Neural cell (in vitro differentiated cells): ENCODE measurements at regions not wholly inside any gene's neighbourhood (a gene's known extent, or its start where the extent isn't known, plus 50 kb on each side); places are given as distances from the start of the nearest gene placed in this dataset.

Source experiments
- H2AFZ ChIP-seq: fragments of 200-600, 300-800 bp; sonication (generic), shearing (Covaris generic); 2 replicates; pipeline ENCODE4 v1.6.0; 2014; ENCODE audit warnings: low read depth, mild to moderate bottlenecking, antibody characterized with exemption, low read length, moderate library complexity
- H3F3A ChIP-seq: fragments of 200-600 bp; shearing (Covaris generic); 2 replicates; pipeline ENCODE4 v1.6.1; 2016; ENCODE audit warnings: mild to moderate bottlenecking, moderate library complexity, mixed read lengths, antibody characterized with exemption, low read length; ENCODE audit not compliant: insufficient read depth, poor library complexity, severe bottlenecking
- H3K27ac ChIP-seq: fragments of 200-600, 300-800 bp; sonication (generic), shearing (Covaris generic); 2 replicates; pipeline ENCODE4 v1.5.1; 2014; ENCODE audit warnings: mild to moderate bottlenecking, low read length, moderate library complexity
- H3K27me3 ChIP-seq: fragments of 300-800, 200-600 bp; sonication (generic), shearing (Covaris generic); 2 replicates; pipeline ENCODE4 v1.6.0; 2014; ENCODE audit warnings: mild to moderate bottlenecking, low read depth, low read length, moderate library complexity; ENCODE audit not compliant: insufficient read depth
- H3K36me3 ChIP-seq: fragments of 300-800, 200-600 bp; sonication (generic), shearing (Covaris generic); 2 replicates; pipeline ENCODE4 v1.5.1; 2014; ENCODE audit warnings: mild to moderate bottlenecking, antibody characterized with exemption, low read length, moderate library complexity; ENCODE audit not compliant: insufficient read depth
- H3K4me2 ChIP-seq: fragments of 300-800, 200-600 bp; sonication (generic), shearing (Covaris generic); 2 replicates; pipeline ENCODE4 v1.6.0; 2014; ENCODE audit warnings: mild to moderate bottlenecking, low read length
- H3K4me3 ChIP-seq: fragments of 300-800, 200-600 bp; sonication (generic), shearing (Covaris generic); 2 replicates; pipeline ENCODE4 v1.5.1; 2014; ENCODE audit warnings: mild to moderate bottlenecking, low read length, moderate library complexity
- H3K79me2 ChIP-seq: fragments of 200-600 bp; shearing (Covaris generic); replicated peaks from 2 replicates; pipeline ENCODE4 v1.6.0; 2014; ENCODE audit warnings: mild to moderate bottlenecking, low read length, moderate library complexity; ENCODE audit not compliant: insufficient read depth
- H3K9ac ChIP-seq: fragments of 300-800, 200-600 bp; sonication (generic), shearing (Covaris generic); 2 replicates; pipeline ENCODE4 v1.6.1; 2016; ENCODE audit warnings: mild to moderate bottlenecking, low read length, mixed read lengths
- H3K9me2 ChIP-seq: fragments of 200-600 bp; shearing (Covaris generic); 2 replicates; pipeline ENCODE4 v1.6.1; 2016; ENCODE audit warnings: mild to moderate bottlenecking, low read length, mixed read lengths; ENCODE audit not compliant: insufficient read depth
- H3K9me3 ChIP-seq: fragments of 200-600, 300-800 bp; sonication (generic), shearing (Covaris generic); 2 replicates; pipeline ENCODE4 v1.6.1; 2016; ENCODE audit warnings: mild to moderate bottlenecking, mixed run types, low read length, moderate library complexity, mixed read lengths
- H4K20me1 ChIP-seq: fragments of 200-600 bp; shearing (Covaris generic); 2 replicates; pipeline ENCODE4 v1.6.1; 2016; ENCODE audit warnings: mild to moderate bottlenecking, mixed run types; ENCODE audit not compliant: insufficient read depth
- EP300 ChIP-seq: fragments of 450-650 bp; conservative IDR thresholded peaks from 2 replicates; pipeline ENCODE4 v1.6.1; 2014; ENCODE audit warnings: antibody characterized with exemption, mild to moderate bottlenecking, moderate library complexity; ENCODE audit not compliant: poor library complexity, severe bottlenecking
- EZH2 ChIP-seq: fragments of 200-600, 300-800 bp; shearing (Covaris generic), sonication (generic); IDR thresholded peaks from 2 replicates; pipeline ENCODE4 v1.6.1; 2014; ENCODE audit warnings: antibody characterized with exemption, low read length, borderline replicate concordance, mild to moderate bottlenecking; ENCODE audit not compliant: insufficient read depth, poor library complexity, severe bottlenecking
- MXI1 ChIP-seq: fragments of 450-650 bp; conservative IDR thresholded peaks from 2 replicates; pipeline ENCODE4 v1.6.1; 2014; ENCODE audit warnings: antibody characterized with exemption, mild to moderate bottlenecking; ENCODE audit not compliant: poor library complexity, severe bottlenecking
- POLR2AphosphoS5 ChIP-seq: IDR thresholded peaks from 2 replicates; pipeline ENCODE4 v1.6.1; 2012
- RAD21 ChIP-seq: fragments of 450-650 bp; conservative IDR thresholded peaks from 2 replicates; pipeline ENCODE4 v1.6.1; 2014; ENCODE audit warnings: antibody characterized with exemption, mild to moderate bottlenecking, moderate library complexity
- SMC3 ChIP-seq: fragments of 450-650 bp; conservative IDR thresholded peaks from 2 replicates; pipeline ENCODE4 v1.6.1; 2014; ENCODE audit warnings: antibody characterized with exemption, mild to moderate bottlenecking, moderate library complexity; ENCODE audit not compliant: poor library complexity
- TAF1 ChIP-seq: IDR thresholded peaks from 2 replicates; pipeline ENCODE4 v1.6.1; 2012; ENCODE audit warnings: low read depth
- TF ChIP-seq, protein P1 (sequence below): fragments of 450-650 bp; IDR thresholded peaks from 2 replicates; pipeline ENCODE4 v1.5.1; 2014; ENCODE audit warnings: antibody characterized with exemption, mild to moderate bottlenecking, moderate library complexity; ENCODE audit not compliant: poor library complexity, severe bottlenecking
- TF ChIP-seq, protein P2 (sequence below): IDR thresholded peaks from 2 replicates; pipeline ENCODE4 v1.6.1; 2012; ENCODE audit warnings: borderline replicate concordance

DNA sequence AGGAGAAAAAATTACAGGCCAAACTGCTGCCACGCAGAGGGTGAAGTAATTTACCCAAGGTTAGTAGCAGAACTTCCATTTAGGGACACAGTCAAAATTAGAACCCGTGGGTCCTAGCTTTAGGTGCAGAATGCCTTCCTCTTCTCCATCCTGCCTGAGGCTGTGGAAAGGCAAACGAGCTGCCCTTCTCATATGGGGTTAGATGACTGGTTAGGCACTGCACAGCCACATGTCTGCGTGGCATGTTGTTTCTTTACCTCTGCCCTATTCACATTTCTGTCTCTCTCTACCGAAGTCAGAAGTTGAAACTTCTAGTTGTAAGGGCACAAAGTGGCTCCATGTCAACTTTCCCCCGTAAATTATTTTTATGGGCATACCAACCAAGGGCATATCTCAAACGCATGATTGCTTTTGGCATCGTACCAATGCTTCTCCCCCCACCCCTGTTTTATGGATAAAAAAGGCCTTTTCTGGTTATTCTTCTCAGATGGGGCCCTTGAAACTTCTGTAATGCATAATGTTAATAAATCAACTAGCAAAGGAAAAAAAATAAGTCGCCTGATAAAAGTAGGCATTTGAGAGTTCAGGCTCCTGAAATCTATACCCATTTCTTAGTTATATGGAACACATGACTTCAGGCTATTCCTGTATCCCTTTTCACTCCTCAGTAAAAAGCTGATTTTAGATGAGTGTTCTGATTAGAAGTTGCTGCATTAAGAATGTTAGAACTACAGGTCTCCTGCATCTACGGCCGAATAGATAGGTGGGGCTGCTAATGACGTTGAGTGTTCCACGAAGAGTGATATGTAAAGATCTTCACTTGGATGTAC is 139.6 kb upstream of the NRIP1 start:
- Histone ChIP-seq H2AFZ (no peak overlapping the region), H3F3A (no peaks in the 10 kb centered on the region), H3K9me3 (no peaks in the 10 kb centered on the region), H3K36me3 (no peaks in the 10 kb centered on the region), H3K27ac (no peak overlapping the region), H3K9ac (no peak overlapping the region), H4K20me1 (no peaks in the 10 kb centered on the region), H3K9me2 (no peaks in the 10 kb centered on the region), H3K4me2 (no peak overlapping the region), H3K27me3 (no peaks in the 10 kb centered on the region), H3K79me2 (no peaks in the 10 kb centered on the region), H3K4me3 (no peak overlapping the region)
- TF ChIP-seq, protein P1, sequence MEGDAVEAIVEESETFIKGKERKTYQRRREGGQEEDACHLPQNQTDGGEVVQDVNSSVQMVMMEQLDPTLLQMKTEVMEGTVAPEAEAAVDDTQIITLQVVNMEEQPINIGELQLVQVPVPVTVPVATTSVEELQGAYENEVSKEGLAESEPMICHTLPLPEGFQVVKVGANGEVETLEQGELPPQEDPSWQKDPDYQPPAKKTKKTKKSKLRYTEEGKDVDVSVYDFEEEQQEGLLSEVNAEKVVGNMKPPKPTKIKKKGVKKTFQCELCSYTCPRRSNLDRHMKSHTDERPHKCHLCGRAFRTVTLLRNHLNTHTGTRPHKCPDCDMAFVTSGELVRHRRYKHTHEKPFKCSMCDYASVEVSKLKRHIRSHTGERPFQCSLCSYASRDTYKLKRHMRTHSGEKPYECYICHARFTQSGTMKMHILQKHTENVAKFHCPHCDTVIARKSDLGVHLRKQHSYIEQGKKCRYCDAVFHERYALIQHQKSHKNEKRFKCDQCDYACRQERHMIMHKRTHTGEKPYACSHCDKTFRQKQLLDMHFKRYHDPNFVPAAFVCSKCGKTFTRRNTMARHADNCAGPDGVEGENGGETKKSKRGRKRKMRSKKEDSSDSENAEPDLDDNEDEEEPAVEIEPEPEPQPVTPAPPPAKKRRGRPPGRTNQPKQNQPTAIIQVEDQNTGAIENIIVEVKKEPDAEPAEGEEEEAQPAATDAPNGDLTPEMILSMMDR, result no peak
- TF ChIP-seq POLR2AphosphoS5 (no peak), EZH2 (no peak), SMC3 (no peak), EP300 (no peak), TAF1 (no peak), RAD21 (no peak), MXI1 (no peak)
- TF ChIP-seq, protein P2, sequence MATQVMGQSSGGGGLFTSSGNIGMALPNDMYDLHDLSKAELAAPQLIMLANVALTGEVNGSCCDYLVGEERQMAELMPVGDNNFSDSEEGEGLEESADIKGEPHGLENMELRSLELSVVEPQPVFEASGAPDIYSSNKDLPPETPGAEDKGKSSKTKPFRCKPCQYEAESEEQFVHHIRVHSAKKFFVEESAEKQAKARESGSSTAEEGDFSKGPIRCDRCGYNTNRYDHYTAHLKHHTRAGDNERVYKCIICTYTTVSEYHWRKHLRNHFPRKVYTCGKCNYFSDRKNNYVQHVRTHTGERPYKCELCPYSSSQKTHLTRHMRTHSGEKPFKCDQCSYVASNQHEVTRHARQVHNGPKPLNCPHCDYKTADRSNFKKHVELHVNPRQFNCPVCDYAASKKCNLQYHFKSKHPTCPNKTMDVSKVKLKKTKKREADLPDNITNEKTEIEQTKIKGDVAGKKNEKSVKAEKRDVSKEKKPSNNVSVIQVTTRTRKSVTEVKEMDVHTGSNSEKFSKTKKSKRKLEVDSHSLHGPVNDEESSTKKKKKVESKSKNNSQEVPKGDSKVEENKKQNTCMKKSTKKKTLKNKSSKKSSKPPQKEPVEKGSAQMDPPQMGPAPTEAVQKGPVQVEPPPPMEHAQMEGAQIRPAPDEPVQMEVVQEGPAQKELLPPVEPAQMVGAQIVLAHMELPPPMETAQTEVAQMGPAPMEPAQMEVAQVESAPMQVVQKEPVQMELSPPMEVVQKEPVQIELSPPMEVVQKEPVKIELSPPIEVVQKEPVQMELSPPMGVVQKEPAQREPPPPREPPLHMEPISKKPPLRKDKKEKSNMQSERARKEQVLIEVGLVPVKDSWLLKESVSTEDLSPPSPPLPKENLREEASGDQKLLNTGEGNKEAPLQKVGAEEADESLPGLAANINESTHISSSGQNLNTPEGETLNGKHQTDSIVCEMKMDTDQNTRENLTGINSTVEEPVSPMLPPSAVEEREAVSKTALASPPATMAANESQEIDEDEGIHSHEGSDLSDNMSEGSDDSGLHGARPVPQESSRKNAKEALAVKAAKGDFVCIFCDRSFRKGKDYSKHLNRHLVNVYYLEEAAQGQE, result no peak

DNA sequence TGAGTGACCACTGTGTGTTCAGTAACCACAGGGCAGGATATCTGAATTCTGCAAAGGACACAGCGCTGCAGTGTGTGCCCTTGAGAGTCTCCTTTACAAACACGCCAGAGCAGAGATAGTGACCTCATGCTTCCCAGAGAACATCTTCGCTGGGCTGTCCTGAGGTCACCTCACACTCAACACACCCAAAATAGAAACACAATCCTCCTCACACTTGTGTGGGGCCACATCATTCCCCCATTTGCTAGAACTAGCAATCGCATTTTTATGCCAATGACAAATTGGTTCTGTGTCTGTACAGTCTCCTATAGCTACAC is 140.1 kb upstream of the NRIP1 start:
- no peak overlapping the region for H3K27ac ChIP-seq
- TF ChIP-seq TAF1, result no peak
- no peak for TF ChIP-seq SMC3
- TF ChIP-seq MXI1, result no peak
- no peak for TF ChIP-seq EZH2
- no peak for TF ChIP-seq RAD21
- TF ChIP-seq, protein P1, result no peak
- no peak for TF ChIP-seq POLR2AphosphoS5
- no peak for TF ChIP-seq EP300
- TF ChIP-seq, protein P2, result no peak
- no peaks in the 10 kb centered on the region for H3K9me2 ChIP-seq
- H3K79me2 ChIP-seq, result no peaks in the 10 kb centered on the region
- no peaks in the 10 kb centered on the region for H4K20me1 ChIP-seq
- H3K4me3 ChIP-seq, result no peak overlapping the region
- no peaks in the 10 kb centered on the region for H3F3A ChIP-seq
- H3K27me3 ChIP-seq, result no peaks in the 10 kb centered on the region
- no peak overlapping the region for H3K4me2 ChIP-seq
- no peak overlapping the region for H3K9ac ChIP-seq
- H3K9me3 ChIP-seq, result no peaks in the 10 kb centered on the region
- H3K36me3 ChIP-seq, result no peaks in the 10 kb centered on the region
- H2AFZ ChIP-seq, result no peak overlapping the region
